Epithelial cell of proximal tubule (primary cell): ENCODE measurements at regions not wholly inside any gene's neighbourhood (a gene's known extent, or its start where the extent isn't known, plus 50 kb on each side); places are given as distances from the start of the nearest gene placed in this dataset.
A peak's percentile ranks its signal among the peaks of the same experiment; 100 is the strongest.
"Not testable (repeated sequence)": the region's sequence is repeated elsewhere in the genome, so short reads cannot be mapped to it uniquely, and the experiment has no call there.

Experiments used
- DNase-seq: peaks from one replicate; pipeline ENCODE4 v3.0.0-alpha.2; 2011; ENCODE audit warnings: low read depth
- H3K4me3 ChIP-seq: 2 replicates; pipeline ENCODE4 v1.5.1; 2011; ENCODE audit warnings: low read depth, mild to moderate bottlenecking, low read length
- TF ChIP-seq, protein P1 (sequence below): conservative IDR thresholded peaks from 2 replicates; pipeline ENCODE4 v1.5.1; 2012; ENCODE audit warnings: low read depth, mild to moderate bottlenecking, low read length

DNA sequence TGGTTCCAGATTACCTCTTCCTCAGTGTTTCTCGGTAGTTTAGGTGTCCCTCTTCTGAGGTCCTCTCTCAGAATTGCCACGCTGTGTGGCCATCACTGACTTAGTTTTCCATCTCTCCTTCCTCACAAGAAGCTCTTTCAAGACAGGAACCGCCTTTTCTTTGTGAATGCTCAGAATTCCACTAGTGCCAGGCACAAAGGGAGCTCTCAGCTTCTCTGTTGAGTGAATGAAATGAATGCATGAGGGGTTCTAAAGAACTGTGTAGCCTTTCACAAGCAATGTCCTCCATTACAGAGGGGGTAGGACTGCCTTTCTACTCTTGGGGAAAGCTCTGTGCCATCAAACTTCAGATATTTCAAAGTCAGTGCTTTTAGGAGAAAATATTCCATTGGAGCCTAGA is 546.8 kb downstream of the RWDD3 start:
- no peak overlapping the region for H3K4me3 ChIP-seq
- TF ChIP-seq, protein P1, sequence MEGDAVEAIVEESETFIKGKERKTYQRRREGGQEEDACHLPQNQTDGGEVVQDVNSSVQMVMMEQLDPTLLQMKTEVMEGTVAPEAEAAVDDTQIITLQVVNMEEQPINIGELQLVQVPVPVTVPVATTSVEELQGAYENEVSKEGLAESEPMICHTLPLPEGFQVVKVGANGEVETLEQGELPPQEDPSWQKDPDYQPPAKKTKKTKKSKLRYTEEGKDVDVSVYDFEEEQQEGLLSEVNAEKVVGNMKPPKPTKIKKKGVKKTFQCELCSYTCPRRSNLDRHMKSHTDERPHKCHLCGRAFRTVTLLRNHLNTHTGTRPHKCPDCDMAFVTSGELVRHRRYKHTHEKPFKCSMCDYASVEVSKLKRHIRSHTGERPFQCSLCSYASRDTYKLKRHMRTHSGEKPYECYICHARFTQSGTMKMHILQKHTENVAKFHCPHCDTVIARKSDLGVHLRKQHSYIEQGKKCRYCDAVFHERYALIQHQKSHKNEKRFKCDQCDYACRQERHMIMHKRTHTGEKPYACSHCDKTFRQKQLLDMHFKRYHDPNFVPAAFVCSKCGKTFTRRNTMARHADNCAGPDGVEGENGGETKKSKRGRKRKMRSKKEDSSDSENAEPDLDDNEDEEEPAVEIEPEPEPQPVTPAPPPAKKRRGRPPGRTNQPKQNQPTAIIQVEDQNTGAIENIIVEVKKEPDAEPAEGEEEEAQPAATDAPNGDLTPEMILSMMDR, result no peak
- DNase-seq, result no peak

DNA sequence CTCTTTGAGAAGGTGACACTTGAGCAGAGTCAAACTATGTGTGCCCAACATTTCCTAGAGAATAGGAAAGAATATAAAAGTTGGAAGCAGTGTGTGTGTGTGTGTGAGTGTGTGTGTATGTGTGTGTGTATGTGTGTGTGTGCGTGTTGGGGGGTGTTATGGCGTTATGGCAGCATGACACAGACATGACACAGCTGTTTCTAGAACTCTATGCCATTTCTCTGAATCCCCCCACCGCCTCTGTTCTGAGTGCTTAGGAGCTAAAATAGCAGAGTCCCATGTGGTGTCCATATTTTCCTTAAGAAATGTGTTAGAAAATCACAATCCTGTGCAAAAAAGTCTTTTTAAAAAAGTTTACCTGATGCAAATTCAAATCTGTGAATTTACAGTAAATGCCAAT is 556.1 kb downstream of the RWDD3 start:
- no peak for DNase-seq
- no peak overlapping the region for H3K4me3 ChIP-seq
- TF ChIP-seq, protein P1, result no peak

DNA sequence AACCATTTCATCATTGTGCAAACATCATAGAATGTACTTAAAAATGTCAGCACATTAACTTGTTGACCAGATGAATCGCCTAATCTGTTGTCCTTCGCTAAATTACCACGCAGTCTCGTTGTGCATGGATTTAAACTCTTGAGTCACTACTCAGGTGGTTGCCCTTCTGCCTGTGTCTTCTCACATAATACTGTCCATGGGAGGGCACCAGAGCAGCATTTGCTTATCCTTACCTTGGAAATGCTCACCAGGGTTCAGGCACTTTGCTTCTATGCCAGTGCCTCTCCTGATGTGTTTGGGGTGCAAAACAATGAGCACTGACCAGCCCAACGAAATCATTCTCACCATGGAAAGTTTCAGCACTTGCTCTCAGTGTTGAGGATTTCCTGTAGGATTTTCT is 559.9 kb downstream of the RWDD3 start:
- TF ChIP-seq, protein P1, result peak; percentile 14
- no peak overlapping the region for H3K4me3 ChIP-seq
- no peak for DNase-seq

DNA sequence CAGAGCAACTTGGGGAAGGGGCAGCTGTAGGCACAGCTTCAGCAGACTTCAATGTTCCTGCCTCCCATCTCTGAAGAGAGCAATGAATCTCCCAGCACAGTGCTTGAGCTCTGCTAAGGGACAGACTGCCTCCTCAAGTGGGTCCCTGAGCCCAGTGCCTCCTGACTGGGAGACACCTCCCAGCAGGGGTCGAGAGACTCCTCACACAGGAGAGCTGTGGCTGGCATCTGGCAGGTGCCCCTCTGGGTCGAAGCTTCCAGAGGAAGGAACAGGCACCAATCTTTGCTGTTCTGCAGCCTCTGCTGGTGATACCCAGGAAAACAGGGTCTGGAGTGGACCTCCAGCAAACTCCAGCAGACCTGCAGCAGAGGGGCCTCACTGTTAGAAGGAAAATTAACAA is 563.8 kb downstream of the RWDD3 start:
- not testable (repeated sequence) for H3K4me3 ChIP-seq, DNase-seq

DNA sequence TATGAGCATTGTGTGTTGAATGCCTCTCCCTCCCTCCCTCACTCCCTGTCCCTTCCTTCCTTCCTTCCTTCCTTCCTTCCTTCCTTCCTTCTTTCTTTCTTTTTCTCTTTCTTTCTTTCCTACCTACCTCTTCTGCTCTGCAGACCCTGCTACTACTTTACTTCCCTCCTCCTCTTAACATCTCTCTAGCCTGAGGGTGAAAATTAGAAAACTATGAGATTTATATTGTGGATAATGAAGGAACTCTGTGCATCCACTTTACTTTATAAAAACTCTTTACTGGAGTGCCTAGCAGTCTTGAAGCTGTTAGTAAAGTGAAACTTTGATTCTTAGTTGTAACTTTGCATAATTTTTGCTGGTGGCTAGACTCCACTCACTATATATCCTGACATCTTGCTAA is 572.2 kb downstream of the RWDD3 start:
- DNase-seq, result no peak
- TF ChIP-seq, protein P1, result no peak
- no peak overlapping the region for H3K4me3 ChIP-seq

DNA sequence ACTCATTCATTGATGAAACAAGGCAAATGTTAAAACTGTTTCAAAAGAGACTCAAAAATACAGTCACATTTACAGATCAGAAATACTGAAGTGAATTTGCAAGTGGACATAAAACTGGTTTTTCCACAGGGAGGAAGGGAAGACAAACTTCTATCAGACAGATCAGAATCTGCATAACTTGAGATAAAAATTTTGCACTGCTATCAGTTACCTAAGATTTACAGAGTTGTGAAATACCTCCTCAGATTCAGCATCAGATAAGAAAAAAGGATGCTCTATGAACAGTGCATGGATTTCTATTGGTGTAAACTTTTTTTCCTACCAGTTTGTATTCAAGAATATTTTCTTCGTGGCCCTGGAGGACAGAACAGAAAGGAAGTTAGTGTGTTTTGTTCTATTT is 575.4 kb downstream of the RWDD3 start:
- no peak overlapping the region for H3K4me3 ChIP-seq
- TF ChIP-seq, protein P1, result no peak
- DNase-seq, result no peak

DNA sequence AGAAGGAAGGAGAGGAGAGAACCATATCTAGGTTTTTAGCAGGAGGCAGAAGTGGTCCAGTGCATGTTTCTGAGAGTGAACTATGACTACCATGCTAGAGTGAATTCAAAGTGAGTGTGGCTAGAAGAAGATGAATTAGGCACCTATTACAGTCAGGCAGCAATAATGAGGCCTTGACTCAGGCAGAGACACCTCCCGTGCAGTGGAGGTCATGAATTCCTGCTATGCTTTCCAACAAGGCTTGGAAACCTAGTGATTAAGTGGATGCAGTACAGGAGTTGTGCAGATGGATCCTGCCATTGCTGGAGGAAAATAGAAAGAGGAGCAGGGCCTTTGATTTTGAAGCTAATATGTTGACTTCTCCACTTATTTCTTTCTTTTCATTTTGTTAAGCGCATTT is 581.5 kb downstream of the RWDD3 start:
- TF ChIP-seq, protein P1, result no peak
- no peak overlapping the region for H3K4me3 ChIP-seq
- no peak for DNase-seq

DNA sequence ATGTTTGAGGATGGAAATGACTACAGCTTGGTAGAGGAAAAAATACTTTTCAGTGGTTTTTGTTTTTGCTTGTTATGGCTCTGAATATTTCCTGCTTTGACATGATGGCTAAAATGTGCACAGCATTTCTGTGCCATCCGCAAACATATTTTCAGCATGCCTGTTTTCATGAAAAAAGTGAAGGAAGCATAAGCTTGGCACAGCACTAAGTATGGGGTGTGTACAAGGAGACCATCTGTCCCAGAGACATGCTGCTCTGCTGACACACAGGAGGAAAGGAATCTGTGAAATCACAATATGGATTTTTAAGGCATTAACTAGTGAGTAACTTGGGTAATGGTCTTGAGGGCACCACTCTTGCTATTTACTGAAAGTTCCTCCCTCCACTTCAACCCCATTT is 595.5 kb downstream of the RWDD3 start:
- no peak for DNase-seq
- H3K4me3 ChIP-seq, result no peak overlapping the region
- TF ChIP-seq, protein P1, result no peak
